K562 (cell line): ENCODE measurements at regions not wholly inside any gene's neighbourhood (a gene's known extent, or its start where the extent isn't known, plus 50 kb on each side); places are given as distances from the start of the nearest gene placed in this dataset.

ENCODE experiments used
- ATAC-seq: fragments of 200-7000 bp; cut with Tn5 transposase; 3 replicates; pipeline ENCODE4 v1.9.1; 2020; ENCODE audit warnings: moderate library complexity
- BruUV-seq: library from RNA; stranded (reverse); fragments of 400-500 nt; replicated peaks from 2 replicates; lab custom pipeline; 2021; lab: Mats Ljungman, UMichigan
- CTCF ChIA-PET: fragments of 300-600 bp; formaldehyde crosslinking; extraction: SDS; loops from one replicate; lab custom pipeline; 2021; ENCODE audit warnings: low intra/inter-chr PET ratio; lab: Yijun Ruan, JAX
- POLR2A ChIA-PET: fragments of 300-600, 350-650 bp; sonication (Branson Sonifier 250); formaldehyde crosslinking; extraction: SDS; loops from one replicate; lab custom pipeline; 2021; ENCODE audit warnings: antibody characterized with exemption, inconsistent platforms; lab: Yijun Ruan, JAX
- DNase-seq, 4 experiments: peaks; one replicate each; pipeline versions ENCODE4 v3.0.0 to v3.0.0-alpha.2; 2011 to 2018; ENCODE audit warnings: low spot score in 3 of 4, mixed read lengths in 3 of 4; ENCODE audit errors: extremely low read depth in 1 of 4
- FAIRE-seq: peaks from 2 replicates; lab custom pipeline; 2011; peaks lifted over from hg19 to GRCh38; lab: Jason Lieb, UNC
- H2AFZ ChIP-seq: 2 replicates; pipeline ENCODE4 v1.6.0; 2011; ENCODE audit warnings: low read depth, low read length, control low read depth, inconsistent platforms
- H3K27ac ChIP-seq: fragments of 200-600 bp; 3 replicates; pipeline ENCODE4 v1.8.0; 2011; ENCODE audit warnings: low read depth, mild to moderate bottlenecking, control low read depth, inconsistent platforms, low read length, moderate library complexity, mixed read lengths; ENCODE audit errors: extremely low read depth
- H3K27me3 ChIP-seq, 2 experiments: fragments of 300-600 bp in 1 of 2; 2 replicates in 1 of 2; 3 replicates in 1 of 2; pipeline versions ENCODE4 v1.6.0 to v1.8.0; 2011; ENCODE audit warnings: inconsistent platforms in 2 of 2, low read length in 2 of 2, mild to moderate bottlenecking in 1 of 2, mixed read lengths in 1 of 2, moderate library complexity in 1 of 2; ENCODE audit not compliant: control insufficient read depth in 2 of 2, insufficient read depth in 2 of 2
- H3K36me3 ChIP-seq: fragments of 300-600 bp; 3 replicates; pipeline ENCODE4 v1.8.0; 2011; ENCODE audit warnings: mild to moderate bottlenecking, low read length, inconsistent platforms; ENCODE audit not compliant: control insufficient read depth, insufficient read depth
- H3K4me1 ChIP-seq, 2 experiments: fragments of 200-600 bp in 1 of 2; replicated peaks in 1 of 2; 2 replicates in 1 of 2; 3 replicates in 1 of 2; pipeline versions ENCODE4 v1.5.1 to v1.8.0; 2011; ENCODE audit warnings: inconsistent platforms in 2 of 2, low read length in 2 of 2, mild to moderate bottlenecking in 1 of 2, mixed read lengths in 1 of 2, moderate library complexity in 1 of 2; ENCODE audit not compliant: control insufficient read depth in 2 of 2, insufficient read depth in 2 of 2
- H3K4me2 ChIP-seq: 2 replicates; pipeline ENCODE4 v1.6.1; 2011; ENCODE audit warnings: low read length, control low read depth, inconsistent platforms, mixed read lengths; ENCODE audit not compliant: insufficient read depth
- H3K4me3 ChIP-seq: fragments of 200-600 bp; sonication (generic), shearing (Covaris generic); 2 replicates; pipeline ENCODE4 v1.5.1; 2016; ENCODE audit warnings: control low read depth, inconsistent platforms
- H3K79me2 ChIP-seq: fragments of 200-600 bp; 3 replicates; pipeline ENCODE4 v1.8.0; 2011; ENCODE audit warnings: low read length, inconsistent platforms; ENCODE audit not compliant: control insufficient read depth, insufficient read depth
- H3K9ac ChIP-seq, 2 experiments: 2 replicates each; pipeline versions ENCODE4 v1.6.0 to v1.6.1; 2011; ENCODE audit warnings: low read depth in 2 of 2, low read length in 2 of 2, control low read depth in 1 of 2, inconsistent platforms in 1 of 2, mild to moderate bottlenecking in 1 of 2, mixed read lengths in 1 of 2; ENCODE audit not compliant: insufficient read depth in 1 of 2
- H3K9me1 ChIP-seq: one replicate; pipeline ENCODE4 v1.6.0; 2011; ENCODE audit warnings: inconsistent platforms, mild to moderate bottlenecking, low read length, moderate library complexity; ENCODE audit not compliant: control insufficient read depth, insufficient read depth
- H3K9me3 ChIP-seq: replicated peaks from 2 replicates; pipeline ENCODE4 v1.5.1; 2011; ENCODE audit warnings: low read depth, low read length, inconsistent platforms; ENCODE audit not compliant: control insufficient read depth, insufficient read depth
- H4K20me1 ChIP-seq: replicated peaks from 2 replicates; pipeline ENCODE4 v1.6.1; 2011; ENCODE audit warnings: low read length, inconsistent platforms, mixed read lengths; ENCODE audit not compliant: control insufficient read depth, insufficient read depth
- ATF7 ChIP-seq: fragments of 450-650 bp; IDR thresholded peaks from 2 replicates; pipeline ENCODE4 v1.7.1; 2014; ENCODE audit warnings: mild to moderate bottlenecking, moderate library complexity
- EP300 ChIP-seq: IDR thresholded peaks from 2 replicates; pipeline ENCODE4 v1.6.1; 2012; ENCODE audit warnings: low read length, improper control_type of control experiment
- GTF2F1 ChIP-seq: IDR thresholded peaks from 2 replicates; pipeline ENCODE4 v1.6.1; 2011; ENCODE audit warnings: low read depth, low read length, improper control_type of control experiment
- LARP7 ChIP-seq: fragments of 450-650 bp; IDR thresholded peaks from 2 replicates; pipeline ENCODE4 v1.6.1; 2016
- NELFE ChIP-seq: IDR thresholded peaks from 2 replicates; pipeline ENCODE4 v1.6.1; 2011; ENCODE audit warnings: mild to moderate bottlenecking; ENCODE audit not compliant: insufficient read depth, insufficient read length
- PHF21A ChIP-seq: fragments of 450-650 bp; IDR thresholded peaks from 2 replicates; pipeline ENCODE4 v1.6.1; 2017; ENCODE audit warnings: low read depth, borderline replicate concordance
- PYGO2 ChIP-seq: fragments of 450-650 bp; IDR thresholded peaks from 2 replicates; pipeline ENCODE4 v1.6.1; 2016; ENCODE audit warnings: mild to moderate bottlenecking, missing genetic modification characterization, moderate library complexity, missing compliant biosample characterization
- SMAD3 ChIP-seq: fragments of 450-650 bp; formaldehyde crosslinking; conservative IDR thresholded peaks from 2 replicates; pipeline ENCODE4 v1.4.0; 2020; ENCODE audit warnings: mild to moderate bottlenecking
- SMARCA4 ChIP-seq: fragments of 450-650 bp; IDR thresholded peaks from 2 replicates; pipeline ENCODE4 v1.6.1; 2016
- YBX1 ChIP-seq: fragments of 450-650 bp; IDR thresholded peaks from 2 replicates; pipeline ENCODE4 v1.7.1; 2016; ENCODE audit warnings: mild to moderate bottlenecking
- ZBTB17 ChIP-seq: fragments of 450-650 bp; formaldehyde crosslinking; IDR thresholded peaks from 2 replicates; pipeline ENCODE4 v1.4.0; 2020; ENCODE audit warnings: mild to moderate bottlenecking
- ZNF124 ChIP-seq: sonication (generic); formaldehyde crosslinking; IDR thresholded peaks from 2 replicates; pipeline ENCODE4 v1.8.1; 2022; ENCODE audit warnings: missing genetic modification reagents
- ZNF133 ChIP-seq: fragments of 250-450 bp; sonication (Bioruptor Pico); IDR thresholded peaks from 2 replicates; pipeline ENCODE4 v1.4.0; 2020; ENCODE audit warnings: mild to moderate bottlenecking
- ZNF347 ChIP-seq: fragments of 450-650 bp; formaldehyde crosslinking; IDR thresholded peaks from 2 replicates; pipeline ENCODE4 v1.4.0; 2020; ENCODE audit warnings: low read depth, mild to moderate bottlenecking, moderate library complexity
- ZNF586 ChIP-seq: fragments of 450-650 bp; formaldehyde crosslinking; conservative IDR thresholded peaks from 2 replicates; pipeline ENCODE4 v1.4.0; 2020; ENCODE audit warnings: mild to moderate bottlenecking, moderate library complexity
- WGBS: fragments of 100-300 bp; shearing (Covaris generic); methylation state at CpG from one replicate; pipeline ENCODE4 v1.1.6; 2016; ENCODE audit warnings: low coverage, mixed read lengths; ENCODE audit not compliant: insufficient coverage; ENCODE audit errors: missing lambda C conversion rate; 5-methylcytosine and 5-hydroxymethylcytosine counted together
- in situ Hi-C: fragments of 300-500 bp; cut with MboI; formaldehyde crosslinking; loops from 4 replicates; pipeline ENCODE4 v1.15.0; 2018; ENCODE audit warnings: inconsistent platforms, mixed read lengths
- intact Hi-C: fragments of 100-400 bp; cut with micrococcal nuclease; formaldehyde crosslinking; loops from 2 replicates; pipeline ENCODE4 v1.14.2; 2022
- TF ChIP-seq, protein P1 (sequence below): sonication (generic); formaldehyde crosslinking; IDR thresholded peaks from 2 replicates; pipeline ENCODE4 v1.8.0; 2022; ENCODE audit warnings: mild to moderate bottlenecking, missing genetic modification reagents, borderline replicate concordance

DNA sequence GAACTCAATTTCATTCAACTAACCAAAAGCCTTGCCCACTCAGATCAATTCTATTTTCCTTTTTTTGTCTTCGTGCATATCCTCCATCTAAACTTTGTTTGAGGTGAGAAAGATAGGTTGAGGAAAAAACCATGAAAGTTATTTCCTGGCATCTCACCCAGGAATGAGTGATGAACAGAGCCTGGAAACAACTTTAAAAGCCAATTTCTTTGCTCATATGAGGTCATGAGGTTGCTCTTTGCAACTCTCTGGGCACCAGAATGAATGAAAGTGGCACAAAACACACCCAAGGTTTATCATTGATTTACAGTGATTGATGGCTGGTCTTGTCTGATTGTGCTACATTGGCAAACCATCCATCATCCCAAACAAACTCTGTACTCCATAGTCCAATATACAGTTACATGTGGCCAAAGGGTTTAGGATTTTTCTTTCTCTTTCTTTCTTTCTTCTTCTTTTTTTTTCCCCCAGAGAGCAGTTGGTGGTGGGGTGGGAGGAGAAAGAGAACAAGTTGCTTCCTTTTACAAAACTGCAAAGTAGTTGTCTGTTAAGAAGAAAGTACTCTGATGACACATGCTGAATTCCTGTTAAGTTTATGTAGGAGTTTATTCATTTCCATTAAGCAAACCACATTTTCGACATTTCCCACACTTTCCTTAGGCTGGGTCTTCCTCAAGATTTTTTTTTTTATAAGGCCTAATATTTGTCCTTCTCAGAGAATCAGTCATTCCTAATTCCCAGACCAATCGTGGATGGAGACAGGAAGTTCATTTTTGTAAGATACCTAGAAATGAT, 575.9 kb upstream of the ZEB2 start:
- Histone ChIP-seq H3K9me3 (no peaks in the 10 kb centered on the region), H3K9ac (no peak overlapping the region), H3K9me1 (no peaks in the 10 kb centered on the region), H3K79me2 (no peaks in the 10 kb centered on the region), H3K4me3 (no peak overlapping the region), H2AFZ (no peak overlapping the region), H3K36me3 (no peaks in the 10 kb centered on the region), H3K27me3 (no peaks in the 10 kb centered on the region), H3K4me1 (no peaks in the 10 kb centered on the region; a peak in 1 of 5 replicates), H3K27ac (no peak overlapping the region), H4K20me1 (no peaks in the 10 kb centered on the region), H3K4me2 (no peak overlapping the region)
- FAIRE-seq (no peak), DNase-seq (no peak), ATAC-seq (no peak)
- ChIA-PET CTCF (no interaction called here), POLR2A (no interaction called here)
- TF ChIP-seq ZNF124 (CRISPR knock-in tag): no peak
- TF ChIP-seq, protein P1, sequence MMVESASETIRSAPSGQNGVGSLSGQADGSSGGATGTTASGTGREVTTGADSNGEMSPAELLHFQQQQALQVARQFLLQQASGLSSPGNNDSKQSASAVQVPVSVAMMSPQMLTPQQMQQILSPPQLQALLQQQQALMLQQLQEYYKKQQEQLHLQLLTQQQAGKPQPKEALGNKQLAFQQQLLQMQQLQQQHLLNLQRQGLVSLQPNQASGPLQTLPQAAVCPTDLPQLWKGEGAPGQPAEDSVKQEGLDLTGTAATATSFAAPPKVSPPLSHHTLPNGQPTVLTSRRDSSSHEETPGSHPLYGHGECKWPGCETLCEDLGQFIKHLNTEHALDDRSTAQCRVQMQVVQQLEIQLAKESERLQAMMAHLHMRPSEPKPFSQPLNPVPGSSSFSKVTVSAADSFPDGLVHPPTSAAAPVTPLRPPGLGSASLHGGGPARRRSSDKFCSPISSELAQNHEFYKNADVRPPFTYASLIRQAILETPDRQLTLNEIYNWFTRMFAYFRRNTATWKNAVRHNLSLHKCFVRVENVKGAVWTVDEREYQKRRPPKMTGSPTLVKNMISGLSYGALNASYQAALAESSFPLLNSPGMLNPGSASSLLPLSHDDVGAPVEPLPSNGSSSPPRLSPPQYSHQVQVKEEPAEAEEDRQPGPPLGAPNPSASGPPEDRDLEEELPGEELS (CRISPR knock-in tag): no peak
- TF ChIP-seq ZNF586 (CRISPR knock-in tag): no peak
- no peak for TF ChIP-seq LARP7
- no peak for TF ChIP-seq GTF2F1
- TF ChIP-seq EP300: no peak
- TF ChIP-seq NELFE: no peak
- no peak for TF ChIP-seq ATF7
- TF ChIP-seq ZNF133 (CRISPR knock-in tag): no peak
- TF ChIP-seq ZNF347 (CRISPR knock-in tag): no peak
- no peak for TF ChIP-seq SMAD3
- no peak for TF ChIP-seq PHF21A
- no peak for TF ChIP-seq PYGO2 (tag)
- TF ChIP-seq ZBTB17 (CRISPR knock-in tag): no peak
- no peak for TF ChIP-seq SMARCA4
- no peak for TF ChIP-seq YBX1
- intact Hi-C loops (no loop called here), in situ Hi-C loops (no loop called here)
- 2% methylated on average over 3 of the region's 3 CpGs for WGBS
- no TSS peak for BruUV-seq
